HG02642 (cell line): ENCODE measurements at regions not wholly inside any gene's neighbourhood (a gene's known extent, or its start where the extent isn't known, plus 50 kb on each side); places are given as distances from the start of the nearest gene placed in this dataset.

Experiments
- ATAC-seq: cut with Tn5 transposase; IDR thresholded peaks from one replicate; pipeline ENCODE4 v1.9.1; 2021; ENCODE audit warnings: mild to moderate bottlenecking; ENCODE audit not compliant: unreplicated experiment, poor library complexity

GRCh38 chr5:114001076-114001475, 360.8 kb upstream of the KCNN2 start:
- no peak for ATAC-seq

GRCh38 chr5:114006582-114006981, 355.3 kb upstream of the KCNN2 start:
- no peak for ATAC-seq

GRCh38 chr5:114007678-114008077, 354.2 kb upstream of the KCNN2 start:
- ATAC-seq = no peak

- ATAC-seq = no peak
Measured at GRCh38 chr5:114010362-114010761, 351.5 kb upstream of the KCNN2 start.

GRCh38 chr5:114018186-114018585, 343.7 kb upstream of the KCNN2 start:
- ATAC-seq = no peak

GRCh38 chr5:114038756-114039155, 323.1 kb upstream of the KCNN2 start:
- ATAC-seq = no peak

- ATAC-seq = no peak
Measured at GRCh38 chr5:114050087-114050486, 311.8 kb upstream of the KCNN2 start.

GRCh38 chr5:114053372-114053771, 308.5 kb upstream of the KCNN2 start:
- no peak for ATAC-seq

GRCh38 chr5:114054594-114054993, 307.3 kb upstream of the KCNN2 start:
- no peak for ATAC-seq

- no peak for ATAC-seq
Measured at GRCh38 chr5:114055318-114056184, 306.3 kb upstream of the KCNN2 start.

- no peak for ATAC-seq
Measured at GRCh38 chr5:114056185-114056538, 305.7 kb upstream of the KCNN2 start.

GRCh38 chr5:114060866-114061265, 301.0 kb upstream of the KCNN2 start:
- ATAC-seq = no peak

- ATAC-seq = no peak
Measured at GRCh38 chr5:114062932-114063867, 298.7 kb upstream of the KCNN2 start.

- ATAC-seq = no peak
Measured at GRCh38 chr5:114065912-114066311, 296.0 kb upstream of the KCNN2 start.

- no peak for ATAC-seq
Measured at GRCh38 chr5:114070093-114070722, 291.7 kb upstream of the KCNN2 start.

- no peak for ATAC-seq
Measured at GRCh38 chr5:114089259-114089658, 272.6 kb upstream of the KCNN2 start.

GRCh38 chr5:114097570-114097969, 264.3 kb upstream of the KCNN2 start:
- ATAC-seq = no peak

- ATAC-seq = no peak
Measured at GRCh38 chr5:114099161-114099560, 262.7 kb upstream of the KCNN2 start.

- ATAC-seq = peak; percentile 53
Measured at GRCh38 chr5:114101153-114101552, 260.7 kb upstream of the KCNN2 start.

- no peak for ATAC-seq
Measured at GRCh38 chr5:114113604-114114003, 248.3 kb upstream of the KCNN2 start.

- no peak for ATAC-seq
Measured at GRCh38 chr5:114116981-114117380, 244.9 kb upstream of the KCNN2 start.
